H1 (cell line): ENCODE measurements at regions not wholly inside any gene's neighbourhood (a gene's known extent, or its start where the extent isn't known, plus 50 kb on each side); places are given as distances from the start of the nearest gene placed in this dataset.

Experiments
- CTCF ChIA-PET: fragments of 300-600 bp; sonication (Branson Sonifier 250); formaldehyde crosslinking; loops from one replicate; lab custom pipeline; 2021; ENCODE audit not compliant: partially characterized antibody; lab: Charles Lee
- POLR2A ChIA-PET: fragments of 300-600 bp; sonication (Branson Sonifier 250); formaldehyde crosslinking; loops from one replicate; lab custom pipeline; 2021; ENCODE audit warnings: inconsistent platforms; ENCODE audit not compliant: partially characterized antibody; lab: Charles Lee
- DNase-seq, 2 experiments: peaks; one replicate each; pipeline versions ENCODE4 v3.0.0 to v3.0.0-alpha.2; 2010 to 2022; ENCODE audit warnings: low spot score in 2 of 2, low read depth in 1 of 2, mixed read lengths in 1 of 2
- FAIRE-seq: peaks from 2 replicates; lab custom pipeline; 2011; peaks lifted over from hg19 to GRCh38; lab: Jason Lieb, UNC
- H2AFZ ChIP-seq: 2 replicates; pipeline ENCODE4 v1.8.1; 2012; ENCODE audit warnings: low read length, inconsistent platforms
- H2AK5ac ChIP-seq: 2 replicates; pipeline ENCODE4 v1.6.1; 2013; ENCODE audit warnings: low read depth, low read length
- H2BK120ac ChIP-seq: replicated peaks from 2 replicates; pipeline ENCODE3; 2013; ENCODE audit warnings: low read depth, low read length, inconsistent platforms
- H2BK12ac ChIP-seq: 2 replicates; pipeline ENCODE4 v1.6.1; 2013; ENCODE audit warnings: low read depth, low read length
- H2BK15ac ChIP-seq: 2 replicates; pipeline ENCODE4 v1.6.1; 2013; ENCODE audit warnings: low read length
- H2BK20ac ChIP-seq: 2 replicates; pipeline ENCODE4 v1.6.1; 2013; ENCODE audit warnings: low read length
- H2BK5ac ChIP-seq: 2 replicates; pipeline ENCODE4 v1.6.1; 2013; ENCODE audit warnings: low read depth, low read length
- H3K14ac ChIP-seq: 2 replicates; pipeline ENCODE4 v1.6.1; 2013; ENCODE audit warnings: inconsistent platforms; ENCODE audit not compliant: insufficient read length
- H3K18ac ChIP-seq: 2 replicates; pipeline ENCODE4 v1.6.1; 2013; ENCODE audit warnings: low read length; ENCODE audit errors: extremely low read depth
- H3K23ac ChIP-seq: 2 replicates; pipeline ENCODE4 v1.6.1; 2013; ENCODE audit warnings: inconsistent platforms; ENCODE audit not compliant: insufficient read length
- H3K23me2 ChIP-seq: 2 replicates; pipeline ENCODE4 v1.6.1; 2013; ENCODE audit warnings: low read depth, low read length
- H3K27ac ChIP-seq: 2 replicates; pipeline ENCODE4 v1.6.1; 2011; ENCODE audit warnings: low read depth, low read length, inconsistent platforms
- H3K27me3 ChIP-seq, 4 experiments: replicated peaks in 1 of 4; 1 replicate in 1 of 4; 2 replicates in 3 of 4; pipeline versions ENCODE4 v1.6.1 to v1.8.1; 2011 to 2013; ENCODE audit warnings: low read length in 3 of 4, mild to moderate bottlenecking in 3 of 4, inconsistent platforms in 2 of 4, mixed read lengths in 2 of 4, moderate library complexity in 1 of 4; ENCODE audit not compliant: control insufficient read depth in 3 of 4, insufficient read depth in 3 of 4; ENCODE audit errors: extremely low read depth in 1 of 4
- H3K36me3 ChIP-seq, 4 experiments: 2 replicates each; pipeline versions ENCODE4 v1.6.1 to v1.8.1; 2011 to 2013; ENCODE audit warnings: mild to moderate bottlenecking in 4 of 4, low read length in 3 of 4, moderate library complexity in 2 of 4, control low read depth in 1 of 4, inconsistent platforms in 1 of 4; ENCODE audit not compliant: insufficient read depth in 4 of 4, control insufficient read depth in 2 of 4
- H3K4ac ChIP-seq: replicated peaks from 2 replicates; pipeline ENCODE3; 2013; ENCODE audit warnings: low read length, low read depth, mixed read lengths, inconsistent platforms; ENCODE audit not compliant: insufficient read length
- H3K4me1 ChIP-seq, 4 experiments: replicated peaks in 1 of 4; 1 replicate in 1 of 4; 2 replicates in 3 of 4; pipeline versions ENCODE4 v1.6.1 to v1.8.1; 2011 to 2013; ENCODE audit warnings: low read length in 3 of 4, inconsistent platforms in 2 of 4, mixed read lengths in 1 of 4; ENCODE audit not compliant: insufficient read depth in 4 of 4, control insufficient read depth in 3 of 4
- H3K4me2 ChIP-seq, 2 experiments: 2 replicates each; pipeline versions ENCODE4 v1.6.1 to v1.8.1; 2011 to 2013; ENCODE audit warnings: low read depth in 2 of 2, low read length in 2 of 2, control low read depth in 1 of 2, inconsistent platforms in 1 of 2, mild to moderate bottlenecking in 1 of 2; ENCODE audit not compliant: insufficient read depth in 1 of 2
- H3K4me3 ChIP-seq, 4 experiments: fragments of 200-600, 300-600 bp in 1 of 4; sonication (generic), shearing (Covaris generic), sonication (Bioruptor Twin) in 1 of 4; 2 replicates each; pipeline versions ENCODE4 v1.5.1 to v1.8.1; 2011 to 2016; ENCODE audit warnings: low read length in 4 of 4, low read depth in 3 of 4, control low read depth in 2 of 4, inconsistent platforms in 2 of 4, mild to moderate bottlenecking in 2 of 4, mixed read lengths in 1 of 4, moderate library complexity in 1 of 4; ENCODE audit not compliant: insufficient read depth in 2 of 4; ENCODE audit errors: extremely low read depth in 1 of 4
- H3K56ac ChIP-seq: replicated peaks from 2 replicates; pipeline ENCODE3; 2013; ENCODE audit warnings: low read depth, mild to moderate bottlenecking, mixed read lengths, low read length, inconsistent platforms; ENCODE audit not compliant: insufficient read length
- H3K79me1 ChIP-seq: 2 replicates; pipeline ENCODE4 v1.6.1; 2013; ENCODE audit warnings: low read depth, low read length, control low read depth
- H3K79me2 ChIP-seq, 2 experiments: 2 replicates each; pipeline versions ENCODE4 v1.6.1 to v1.8.1; 2012 to 2013; ENCODE audit warnings: low read length in 2 of 2, mild to moderate bottlenecking in 2 of 2, inconsistent platforms in 1 of 2; ENCODE audit not compliant: insufficient read depth in 2 of 2, control insufficient read depth in 1 of 2
- H3K9ac ChIP-seq, 4 experiments: replicated peaks in 1 of 4; 1 replicate in 1 of 4; 2 replicates in 3 of 4; pipeline versions ENCODE4 v1.6.1 to v1.8.1; 2011 to 2013; ENCODE audit warnings: low read depth in 3 of 4, low read length in 3 of 4, control low read depth in 2 of 4, mild to moderate bottlenecking in 2 of 4, moderate library complexity in 2 of 4, inconsistent platforms in 1 of 4; ENCODE audit errors: extremely low read depth in 1 of 4
- H3K9me3 ChIP-seq, 2 experiments: 2 replicates each; pipeline versions ENCODE4 v1.6.1 to v1.8.1; 2012 to 2013; ENCODE audit warnings: mild to moderate bottlenecking in 2 of 2, moderate library complexity in 2 of 2, control low read depth in 1 of 2, inconsistent platforms in 1 of 2, low read depth in 1 of 2, low read length in 1 of 2, mixed read lengths in 1 of 2; ENCODE audit not compliant: insufficient read depth in 2 of 2
- H4K20me1 ChIP-seq, 2 experiments: replicated peaks in 1 of 2; 2 replicates each; pipeline versions ENCODE3 to v1.8.1; 2011 to 2013; ENCODE audit warnings: inconsistent platforms in 2 of 2, low read length in 2 of 2, mild to moderate bottlenecking in 1 of 2; ENCODE audit not compliant: insufficient read depth in 2 of 2, control insufficient read depth in 1 of 2
- H4K5ac ChIP-seq: 2 replicates; pipeline ENCODE4 v1.6.1; 2013; ENCODE audit warnings: low read length, low read depth, mixed read lengths, inconsistent platforms; ENCODE audit not compliant: insufficient read length
- H4K8ac ChIP-seq: 2 replicates; pipeline ENCODE4 v1.8.0; 2013; ENCODE audit warnings: mild to moderate bottlenecking, moderate library complexity, low read length, inconsistent platforms; ENCODE audit not compliant: insufficient read depth; ENCODE audit errors: extremely low read depth
- H4K91ac ChIP-seq: replicated peaks from 2 replicates; pipeline ENCODE3; 2013; ENCODE audit warnings: low read length, mixed read lengths, inconsistent platforms; ENCODE audit not compliant: insufficient read length
- RBBP5 ChIP-seq: IDR thresholded peaks from 2 replicates; pipeline ENCODE4 v1.7.1; 2012; ENCODE audit warnings: low read depth, mild to moderate bottlenecking, inconsistent platforms, low read length, moderate library complexity, borderline replicate concordance
- SP2 ChIP-seq: IDR thresholded peaks from 2 replicates; pipeline ENCODE4 v1.6.1; 2012; ENCODE audit warnings: mild to moderate bottlenecking, low read length, inconsistent platforms
- SUZ12 ChIP-seq: fragments of 200-600 bp; sonication (generic); IDR thresholded peaks from 2 replicates; pipeline ENCODE4 v1.6.1; 2012; ENCODE audit warnings: mild to moderate bottlenecking, inconsistent platforms, low read length, moderate library complexity, mixed read lengths
- TAF7 ChIP-seq: optimal IDR thresholded peaks from 2 replicates; pipeline ENCODE3; 2011; ENCODE audit warnings: low read depth, mild to moderate bottlenecking, inconsistent platforms, low read length, moderate library complexity, borderline replicate concordance
- TEAD4 ChIP-seq: IDR thresholded peaks from 2 replicates; pipeline ENCODE4 v1.6.1; 2012; ENCODE audit warnings: low read depth, low read length, inconsistent platforms, mixed read lengths
- WGBS, 2 experiments: shearing (Covaris generic) in 1 of 2; methylation state at CpG; one replicate each; pipeline versions ENCODE4 v1.1.6 to v1.1.7; 2013 to 2015; ENCODE audit warnings: low lambda C conversion rate in 2 of 2, mixed read lengths in 2 of 2, inconsistent platforms in 1 of 2, low coverage in 1 of 2, missing lambda C conversion rate in 1 of 2; ENCODE audit not compliant: insufficient replicate concordance in 2 of 2, insufficient coverage in 1 of 2, insufficient read length in 1 of 2; ENCODE audit errors: extremely low coverage in 1 of 2, missing lambda C conversion rate in 1 of 2; 5-methylcytosine and 5-hydroxymethylcytosine counted together

- H3K9ac ChIP-seq: no peak overlapping the region
- WGBS, 2 experiments: 90% methylated on average over 3 of the region's 3 CpGs; no CpG with 5 or more reads in 1 of the 2 experiments
- CTCF ChIA-PET: interaction anchor here (0.5 to 1.9 kb wide), 5 partner anchors 11 to 407 kb away, joined by 3 to 8 read pairs (median 3); no protein-coding TSS in a partner anchor
Observed at GRCh38 chr19:28345811-28346210, 867.1 kb downstream of the UQCRFS1 start.

More at GRCh38 chr19:28345811-28346210, 867.1 kb downstream of the UQCRFS1 start:
- Histone ChIP-seq H2BK120ac (no peak overlapping the region), H3K14ac (no peak overlapping the region), H2BK15ac (no peak overlapping the region), H3K4me1 (no peaks in the 10 kb centered on the region), H3K4me2 (no peak overlapping the region), H2BK12ac (no peak overlapping the region), H2BK5ac (no peak overlapping the region), H2AFZ (no peak overlapping the region), H3K56ac (no peak overlapping the region), H3K79me1 (no peaks in the 10 kb centered on the region), H3K4ac (no peak overlapping the region), H3K23ac (no peak overlapping the region), H4K8ac (no peak overlapping the region), H3K36me3 (no peaks in the 10 kb centered on the region), H4K20me1 (no peaks in the 10 kb centered on the region), H3K23me2 (no peaks in the 10 kb centered on the region), H4K91ac (no peak overlapping the region), H3K18ac (no peak overlapping the region), H3K4me3 (no peak overlapping the region), H3K79me2 (no peaks in the 10 kb centered on the region), H2BK20ac (no peak overlapping the region), H2AK5ac (no peak overlapping the region), H3K27me3 (no peaks in the 10 kb centered on the region), H4K5ac (no peak overlapping the region), H3K27ac (no peak overlapping the region), H3K9me3 (peaks cover 0 to 4% of the 10 kb centered on the region in 2 experiments; a peak in 2 of 4 replicates)
- POLR2A ChIA-PET: no interaction called here
- DNase-seq: no peak
- no peak for FAIRE-seq
- no peak for TF ChIP-seq SP2
- TF ChIP-seq RBBP5: no peak
- no peak for TF ChIP-seq SUZ12
- no peak for TF ChIP-seq TAF7
- no peak for TF ChIP-seq TEAD4
